ENCODE measurements at regions not wholly inside any gene's neighbourhood (a gene's known extent, or its start where the extent isn't known, plus 50 kb on each side); places are given as distances from the start of the nearest gene placed in this dataset.

- TF ChIP-seq CTCF (conservative IDR thresholded peaks at IDR 0.05; ENCODE audit: low read depth, low read length) (no peak), EZH2 (IDR thresholded peaks at IDR 0.05; ENCODE audit: borderline replicate concordance, low read depth, low read length, poor library complexity, severe bottlenecking) (no peak)
- H3K36me3 ChIP-seq (ENCODE audit: insufficient read depth, low read length, poor library complexity, severe bottlenecking), result no peaks in the 10 kb centered on the region
- BruUV-seq (replicated peaks), result no TSS peak
- no peaks in the 10 kb centered on the region for H3K9me3 ChIP-seq (ENCODE audit: low read depth, low read length, poor library complexity, severe bottlenecking)
- ChIA-PET POLR2A (ENCODE audit: low non-redundant PET) (no interaction called here), CTCF (no interaction called here)
- intact Hi-C loops (cut with micrococcal nuclease; ENCODE audit: unreplicated experiment), result no loop called here
- no peak for DNase-seq (ENCODE audit: low spot score)
- no peaks in the 10 kb centered on the region for H3K27me3 ChIP-seq (replicated peaks; ENCODE audit: insufficient read depth, low read depth, low read length, poor library complexity)
- no peak overlapping the region for H3K4me3 ChIP-seq (ENCODE audit: low read depth, low read length, poor library complexity, severe bottlenecking)
- H3K4me1 ChIP-seq (ENCODE audit: insufficient read depth, low read length, poor library complexity, severe bottlenecking), result no peaks in the 10 kb centered on the region
- no peak overlapping the region for H3K27ac ChIP-seq (ENCODE audit: low read depth, low read length, poor library complexity, severe bottlenecking)
Observed at GRCh38 chr7:121479466-121479865, 83.4 kb upstream of the FAM3C start.

DNA sequence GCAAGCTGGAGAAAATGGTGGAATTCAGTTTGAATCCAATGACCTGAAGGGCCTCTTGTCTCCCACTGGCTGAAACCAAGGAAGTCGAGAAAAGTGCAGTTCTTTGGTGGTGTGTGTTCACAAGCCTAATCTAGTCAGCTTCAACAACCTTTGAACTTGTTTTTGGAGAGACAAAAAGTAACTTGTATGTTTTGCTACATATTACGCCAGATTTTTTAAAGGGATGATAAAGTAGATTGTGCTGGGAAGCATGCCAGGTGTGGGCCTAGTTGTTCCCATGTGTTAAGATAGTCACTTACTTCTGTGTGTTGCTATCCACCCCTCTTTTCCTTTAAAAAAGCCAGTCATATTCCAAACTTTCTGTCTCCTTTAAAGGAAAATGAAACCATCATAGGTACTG is 79.7 kb upstream of the FAM3C start:
- H3K4me1 ChIP-seq (ENCODE audit: insufficient read depth, low read length, poor library complexity, severe bottlenecking), result no peaks in the 10 kb centered on the region
- H3K27ac ChIP-seq (ENCODE audit: low read depth, low read length, poor library complexity, severe bottlenecking), result no peak overlapping the region
- no peak overlapping the region for H3K4me3 ChIP-seq (ENCODE audit: low read depth, low read length, poor library complexity, severe bottlenecking)
- TF ChIP-seq CTCF (conservative IDR thresholded peaks at IDR 0.05; ENCODE audit: low read depth, low read length) (no peak), EZH2 (IDR thresholded peaks at IDR 0.05; ENCODE audit: borderline replicate concordance, low read depth, low read length, poor library complexity, severe bottlenecking) (no peak)
- no TSS peak for BruUV-seq (replicated peaks)
- H3K27me3 ChIP-seq (replicated peaks; ENCODE audit: insufficient read depth, low read depth, low read length, poor library complexity), result no peaks in the 10 kb centered on the region
- no peaks in the 10 kb centered on the region for H3K36me3 ChIP-seq (ENCODE audit: insufficient read depth, low read length, poor library complexity, severe bottlenecking)
- H3K9me3 ChIP-seq (ENCODE audit: low read depth, low read length, poor library complexity, severe bottlenecking), result no peaks in the 10 kb centered on the region
- intact Hi-C loops (cut with micrococcal nuclease; ENCODE audit: unreplicated experiment), result no loop called here
- CTCF ChIA-PET, result no interaction called here
- POLR2A ChIA-PET (ENCODE audit: low non-redundant PET), result no interaction called here
- DNase-seq (ENCODE audit: low spot score), result no peak

DNA sequence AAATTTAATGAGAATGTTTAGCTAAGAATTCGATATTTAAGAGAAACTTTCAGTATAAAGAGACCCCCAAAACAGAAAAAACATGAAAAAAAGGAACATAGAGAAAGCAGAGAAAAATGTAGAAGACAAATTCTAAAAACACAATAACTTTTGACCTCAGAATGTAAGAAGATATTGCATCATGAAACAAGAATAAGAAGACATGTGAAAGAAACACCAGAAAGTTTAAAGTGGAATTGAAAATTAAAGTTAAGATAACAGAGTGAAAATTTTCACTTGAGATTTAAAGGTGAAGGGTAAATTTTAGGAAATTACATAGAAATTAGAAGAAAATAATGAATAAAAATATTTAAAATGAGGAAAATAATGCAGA is 78.2 kb upstream of the FAM3C start:
- Histone ChIP-seq H3K36me3 (ENCODE audit: insufficient read depth, low read length, poor library complexity, severe bottlenecking) (no peaks in the 10 kb centered on the region), H3K27me3 (replicated peaks; ENCODE audit: insufficient read depth, low read depth, low read length, poor library complexity) (no peaks in the 10 kb centered on the region), H3K9me3 (ENCODE audit: low read depth, low read length, poor library complexity, severe bottlenecking) (no peaks in the 10 kb centered on the region), H3K4me3 (ENCODE audit: low read depth, low read length, poor library complexity, severe bottlenecking) (no peak overlapping the region), H3K27ac (ENCODE audit: low read depth, low read length, poor library complexity, severe bottlenecking) (no peak overlapping the region), H3K4me1 (ENCODE audit: insufficient read depth, low read length, poor library complexity, severe bottlenecking) (no peaks in the 10 kb centered on the region)
- intact Hi-C loops (cut with micrococcal nuclease; ENCODE audit: unreplicated experiment), result no loop called here
- no peak for TF ChIP-seq CTCF (conservative IDR thresholded peaks at IDR 0.05; ENCODE audit: low read depth, low read length)
- TF ChIP-seq EZH2 (IDR thresholded peaks at IDR 0.05; ENCODE audit: borderline replicate concordance, low read depth, low read length, poor library complexity, severe bottlenecking), result no peak
- DNase-seq (ENCODE audit: low spot score), result no peak
- POLR2A ChIA-PET (ENCODE audit: low non-redundant PET), result interaction anchor here (0.6 kb wide), 1 partner anchor 1236 kb away, joined by 3 read pairs; no protein-coding TSS in a partner anchor
- BruUV-seq (replicated peaks), result no TSS peak
- CTCF ChIA-PET, result no interaction called here

Data from A673 (cell line).